Fibroblast of the aortic adventitia (primary cell): ENCODE measurements at regions not wholly inside any gene's neighbourhood (a gene's known extent, or its start where the extent isn't known, plus 50 kb on each side); places are given as distances from the start of the nearest gene placed in this dataset.
"Not testable (repeated sequence)": the region's sequence is repeated elsewhere in the genome, so short reads cannot be mapped to it uniquely, and the experiment has no call there.

ENCODE experiments used
- DNase-seq: peaks from one replicate; pipeline ENCODE4 v3.0.0-alpha.2; 2010; ENCODE audit warnings: low read depth
- H3K4me3 ChIP-seq: 2 replicates; pipeline ENCODE4 v1.5.1; 2011; ENCODE audit warnings: low read depth, mild to moderate bottlenecking, control low read depth, low read length, moderate library complexity
- CTCF ChIP-seq: IDR thresholded peaks from 2 replicates; pipeline ENCODE4 v1.5.1; 2011; ENCODE audit warnings: mild to moderate bottlenecking, low read length, control low read depth, inconsistent platforms; ENCODE audit not compliant: insufficient read depth

DNA sequence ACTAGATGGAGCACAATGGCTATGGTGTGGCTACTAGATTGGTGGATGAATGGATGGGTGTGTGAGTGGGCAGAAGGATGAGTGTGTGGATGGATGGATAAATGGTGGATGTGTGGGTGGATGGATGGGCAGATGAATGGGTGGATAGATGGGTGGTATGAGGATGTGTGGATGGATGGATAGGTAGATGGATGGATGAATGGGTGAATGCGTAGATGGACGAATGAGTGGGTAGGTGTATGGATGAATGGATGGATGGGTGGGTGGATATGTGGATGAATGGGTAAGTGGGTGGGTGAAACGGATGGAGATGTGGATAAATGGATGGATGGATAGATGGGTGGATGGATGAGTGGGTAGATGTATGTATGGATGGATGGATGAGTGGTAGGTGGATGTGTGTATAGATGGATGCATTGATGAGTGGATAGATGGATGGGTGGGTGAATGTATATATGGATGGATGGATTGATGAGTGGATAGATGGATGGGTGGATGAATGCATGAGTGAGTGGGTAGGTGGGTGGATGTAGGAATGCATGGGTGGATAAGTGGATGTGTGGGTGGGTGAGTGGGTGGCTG is 114.2 kb downstream of the TEX29 start:
- no peak for TF ChIP-seq CTCF
- no peak for DNase-seq
- no peak overlapping the region for H3K4me3 ChIP-seq

GRCh38 chr13:111436446-111436845 is 116.0 kb downstream of the TEX29 start:
- no peak for DNase-seq
- TF ChIP-seq CTCF: no peak
- no peak overlapping the region for H3K4me3 ChIP-seq

DNA sequence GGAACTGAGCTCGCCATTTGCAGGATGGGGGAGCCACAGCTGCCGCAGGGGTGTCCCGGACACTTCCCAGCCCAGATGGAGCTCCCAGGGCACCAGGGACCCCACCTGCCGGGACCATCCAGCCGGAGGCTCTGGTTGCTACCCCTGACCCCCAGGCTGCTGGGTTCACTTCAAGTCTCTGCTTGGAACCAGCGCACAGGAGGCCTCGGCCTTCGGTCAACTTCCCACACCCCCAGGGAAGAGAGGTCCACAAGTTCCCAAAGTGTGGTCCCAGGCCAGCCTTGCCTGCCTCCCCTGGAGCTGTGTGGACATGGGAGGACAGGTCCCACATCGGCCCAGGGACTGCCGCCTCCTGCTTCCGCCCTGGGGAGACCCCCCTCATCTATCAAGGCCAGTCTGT is 117.0 kb downstream of the TEX29 start:
- DNase-seq: no peak
- no peak overlapping the region for H3K4me3 ChIP-seq
- TF ChIP-seq CTCF: no peak

DNA sequence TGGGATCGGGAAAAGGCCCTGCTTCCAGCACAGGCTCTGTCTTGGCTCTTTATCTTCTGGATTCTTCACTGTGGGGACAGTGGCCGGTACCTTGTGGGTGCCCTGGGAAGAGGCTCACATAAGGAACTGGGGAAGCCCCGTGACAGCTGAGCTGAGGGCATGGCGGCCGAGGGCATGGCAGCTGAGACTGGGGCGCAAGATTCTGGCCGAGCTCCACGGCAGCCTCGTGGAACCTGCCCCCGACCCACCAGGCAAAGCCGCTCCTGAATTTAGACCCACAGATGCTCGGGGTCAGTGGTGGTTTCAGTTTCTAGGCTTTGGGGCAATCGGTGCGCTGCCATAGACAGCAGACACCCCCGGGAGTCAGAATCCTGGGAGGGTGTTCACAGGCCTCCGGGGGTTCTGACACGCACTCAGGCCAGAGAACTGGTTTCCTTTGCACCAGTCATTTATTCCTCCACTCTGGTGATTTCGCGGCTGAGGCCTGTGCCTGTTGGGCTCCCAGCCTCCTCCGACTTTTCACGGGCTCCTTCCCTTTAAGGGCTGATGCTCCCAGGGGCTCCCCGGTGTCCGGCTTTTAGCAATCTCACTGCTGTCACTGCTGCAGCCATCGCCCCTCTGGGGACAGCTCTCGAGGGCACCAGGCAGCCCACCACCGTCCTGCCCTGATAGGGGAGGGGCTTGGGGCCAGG is 117.6 kb downstream of the TEX29 start:
- no peak for TF ChIP-seq CTCF

GRCh38 chr13:111440492-111440891 is 120.0 kb downstream of the TEX29 start:
- not testable (repeated sequence) for H3K4me3 ChIP-seq, DNase-seq

More for the DNA sequence above, 117.6 kb downstream of the TEX29 start:
- no peak for DNase-seq
- no peak overlapping the region for H3K4me3 ChIP-seq

DNA sequence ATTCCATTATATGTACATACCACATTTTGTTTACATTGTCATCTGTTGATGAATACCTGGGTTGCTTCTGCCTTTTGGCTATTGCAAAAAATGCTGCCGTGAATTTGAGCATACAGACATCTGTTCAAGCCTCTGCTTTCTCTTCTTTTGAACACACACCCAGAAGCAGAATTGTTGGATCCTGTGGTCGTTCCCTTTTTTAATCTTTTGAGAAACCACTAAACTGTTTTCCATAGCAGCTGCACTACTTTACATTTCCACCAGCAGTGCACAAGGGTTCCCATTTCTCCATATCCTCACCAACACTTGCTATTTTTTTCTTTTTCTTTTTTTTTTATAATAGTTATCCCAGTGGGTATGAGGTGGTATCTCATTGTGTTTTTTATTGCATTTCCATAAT is 123.5 kb downstream of the TEX29 start:
- no peak for TF ChIP-seq CTCF

GRCh38 chr13:111448504-111448903 is 128.1 kb downstream of the TEX29 start:
- DNase-seq: no peak
- TF ChIP-seq CTCF: no peak

More for the DNA sequence above, 123.5 kb downstream of the TEX29 start:
- H3K4me3 ChIP-seq: no peak overlapping the region
- no peak for DNase-seq

More at GRCh38 chr13:111448504-111448903, 128.1 kb downstream of the TEX29 start:
- H3K4me3 ChIP-seq: no peak overlapping the region
